Pons (tissue), 1 donor: ENCODE measurements at regions not wholly inside any gene's neighbourhood (a gene's known extent, or its start where the extent isn't known, plus 50 kb on each side); places are given as distances from the start of the nearest gene placed in this dataset.
"Not testable (repeated sequence)": the region's sequence is repeated elsewhere in the genome, so short reads cannot be mapped to it uniquely, and the experiment has no call there.

Experiments used
- DNase-seq: peaks from one replicate; pipeline ENCODE4 v3.0.0-alpha.2; 2016; ENCODE audit warnings: low spot score

DNA sequence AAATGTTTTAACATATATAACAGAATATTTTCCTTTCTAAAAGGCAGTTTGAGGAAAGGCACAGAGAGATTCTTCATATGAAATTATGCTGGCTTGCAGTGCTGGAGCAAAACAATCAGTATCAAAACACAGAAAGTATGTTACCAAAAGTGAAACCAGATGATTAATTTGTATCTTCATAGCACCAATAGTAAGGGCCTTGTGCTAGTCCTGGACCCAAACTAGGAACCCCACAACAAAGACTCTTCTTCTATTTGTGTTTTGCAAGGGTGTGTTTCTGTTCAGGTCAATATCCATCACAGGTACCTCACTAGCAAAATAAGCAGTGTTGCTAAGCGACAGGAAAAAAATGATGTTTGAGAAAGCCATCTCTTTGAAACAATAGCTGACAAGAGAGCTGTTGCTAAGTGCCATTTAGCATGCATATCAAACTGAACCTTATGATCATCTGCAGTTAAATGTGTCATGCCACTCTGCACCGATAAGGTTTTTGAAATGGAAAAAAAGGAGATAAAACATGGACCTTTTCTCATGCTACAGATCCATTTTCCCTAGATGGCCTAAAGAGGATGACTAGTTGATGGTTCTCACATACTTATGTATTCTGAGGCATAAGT, 196.2 kb upstream of the ALG10 start:
- DNase-seq, result no peak

- no peak for DNase-seq
Observed at GRCh38 chr12:33828326-33828725, 194.0 kb upstream of the ALG10 start.

GRCh38 chr12:33830070-33830469, 192.2 kb upstream of the ALG10 start:
- DNase-seq, result no peak

- DNase-seq, result no peak
Observed at GRCh38 chr12:33832900-33833299, 189.4 kb upstream of the ALG10 start.

- DNase-seq, result no peak
Observed at GRCh38 chr12:33834672-33835071, 187.6 kb upstream of the ALG10 start.

- no peak for DNase-seq
Observed at GRCh38 chr12:33876618-33877017, 145.7 kb upstream of the ALG10 start.

DNA sequence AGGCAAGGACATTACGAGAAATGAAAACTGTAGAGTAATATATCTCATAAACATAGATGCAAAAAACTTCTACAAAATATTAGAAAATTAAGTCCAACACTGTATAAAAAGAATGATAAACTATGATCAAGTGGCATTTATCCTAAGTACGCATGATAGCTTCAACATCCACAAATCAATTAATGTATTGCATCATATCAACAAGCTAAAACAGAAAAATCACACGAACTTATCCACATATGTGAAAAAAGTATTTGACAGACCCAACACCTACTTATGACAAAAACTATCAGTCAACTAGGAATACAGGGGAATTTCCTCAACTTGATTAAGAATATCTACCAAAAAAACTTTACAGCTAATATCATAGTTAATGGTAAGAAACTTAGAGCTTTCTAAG, 129.9 kb upstream of the ALG10 start:
- no peak for DNase-seq

- not testable (repeated sequence) for DNase-seq
Observed at GRCh38 chr12:33920460-33920859, 101.8 kb upstream of the ALG10 start.

DNA sequence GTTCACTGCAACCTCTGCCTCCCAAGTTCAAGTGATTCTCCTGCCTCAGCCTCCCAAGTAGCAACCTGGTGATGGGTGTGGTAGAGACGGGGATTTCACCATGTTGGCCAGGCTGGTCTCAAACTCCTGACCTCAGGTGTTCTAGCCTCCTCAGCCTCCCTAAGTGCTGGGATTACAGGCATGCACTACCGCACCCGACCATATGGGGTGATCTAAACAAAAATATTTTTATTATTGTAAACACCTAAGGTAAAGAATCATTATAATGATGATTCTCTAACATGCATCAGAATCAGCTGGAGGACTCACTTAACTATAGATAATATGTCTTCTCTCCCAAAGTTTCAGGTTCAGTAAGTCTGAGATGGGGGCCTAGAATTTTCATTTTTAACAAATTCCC, 96.2 kb upstream of the ALG10 start:
- DNase-seq, result no peak

GRCh38 chr12:33937669-33938068, 84.6 kb upstream of the ALG10 start:
- not testable (repeated sequence) for DNase-seq

- no peak for DNase-seq
Observed at GRCh38 chr12:33942172-33942571, 80.1 kb upstream of the ALG10 start.

- no peak for DNase-seq
Observed at GRCh38 chr12:33944703-33945437, 77.4 kb upstream of the ALG10 start.

DNA sequence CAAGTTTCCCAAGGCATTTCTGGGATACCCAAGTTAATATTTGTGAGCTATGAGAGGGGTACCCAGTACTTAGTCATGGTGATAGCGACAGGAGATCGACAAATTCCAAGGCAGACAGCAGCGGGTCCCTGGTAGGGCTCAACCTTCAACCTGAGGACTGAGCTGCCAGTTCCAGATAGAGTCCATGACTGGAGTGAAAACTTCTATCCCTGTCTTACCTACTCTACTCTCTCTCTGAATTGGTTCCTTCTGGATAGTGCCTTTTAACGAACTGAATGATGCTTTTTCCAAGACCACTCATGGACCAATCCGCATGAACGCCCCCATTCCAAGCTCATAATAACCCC, 76.9 kb upstream of the ALG10 start:
- no peak for DNase-seq

- not testable (repeated sequence) for DNase-seq
Observed at GRCh38 chr12:33966219-33966618, 56.1 kb upstream of the ALG10 start.

DNA sequence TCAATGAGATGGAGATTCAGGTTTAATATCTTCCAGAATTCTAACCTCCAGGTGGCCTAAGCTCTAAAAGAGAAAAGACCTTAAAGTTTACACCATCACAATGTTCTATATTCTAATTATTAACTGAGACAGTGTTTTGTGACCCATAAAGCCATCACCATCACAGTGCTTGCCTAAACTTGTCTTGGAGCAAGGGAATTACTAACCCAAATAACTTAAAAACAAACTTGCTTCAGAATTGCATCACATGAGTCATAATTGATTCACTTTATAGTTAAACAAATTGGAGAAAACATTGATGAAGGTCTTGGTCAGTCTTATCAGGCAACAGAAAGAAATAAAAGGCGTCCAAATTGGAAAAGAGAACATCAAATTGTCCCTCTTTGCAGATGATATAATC, 54.5 kb upstream of the ALG10 start:
- no peak for DNase-seq
